ENCODE measurements at regions not wholly inside any gene's neighbourhood (a gene's known extent, or its start where the extent isn't known, plus 50 kb on each side); places are given as distances from the start of the nearest gene placed in this dataset.

DNA sequence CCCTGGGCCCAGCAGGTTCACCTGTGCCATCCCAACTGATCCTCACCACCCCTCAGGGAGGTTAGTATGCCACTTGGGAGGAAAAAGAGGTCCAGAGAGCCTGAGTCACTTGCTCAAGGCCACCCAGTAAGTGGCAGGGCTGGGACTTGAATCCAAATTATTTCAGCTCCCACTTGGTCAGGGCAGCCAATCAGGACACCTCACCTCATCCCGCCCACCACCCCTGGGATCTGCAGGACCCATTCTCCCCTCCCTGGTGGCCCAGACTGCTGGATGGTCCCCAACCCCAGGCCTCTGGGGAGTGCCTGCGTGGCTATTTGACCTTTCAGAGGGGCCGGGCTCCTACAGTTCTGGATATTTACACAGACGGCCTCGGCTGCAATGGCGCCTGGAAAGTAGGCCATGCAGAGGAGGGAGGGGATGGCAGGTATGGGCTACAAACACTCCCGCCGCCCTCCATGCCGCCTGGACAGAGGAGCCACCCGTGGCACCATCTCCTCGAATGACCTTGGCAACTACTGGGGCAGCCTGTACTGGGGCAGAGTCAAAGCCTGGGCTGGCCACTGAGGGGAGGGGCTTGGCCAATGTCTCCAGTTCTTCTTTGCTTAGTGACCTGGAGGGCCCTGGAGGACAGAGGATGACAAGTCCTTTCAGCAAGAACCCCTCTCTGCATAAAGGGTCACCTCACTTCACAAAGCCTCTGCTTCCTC, 153.6 kb upstream of the LINGO1 start:
- no peak for DNase-seq

DNA sequence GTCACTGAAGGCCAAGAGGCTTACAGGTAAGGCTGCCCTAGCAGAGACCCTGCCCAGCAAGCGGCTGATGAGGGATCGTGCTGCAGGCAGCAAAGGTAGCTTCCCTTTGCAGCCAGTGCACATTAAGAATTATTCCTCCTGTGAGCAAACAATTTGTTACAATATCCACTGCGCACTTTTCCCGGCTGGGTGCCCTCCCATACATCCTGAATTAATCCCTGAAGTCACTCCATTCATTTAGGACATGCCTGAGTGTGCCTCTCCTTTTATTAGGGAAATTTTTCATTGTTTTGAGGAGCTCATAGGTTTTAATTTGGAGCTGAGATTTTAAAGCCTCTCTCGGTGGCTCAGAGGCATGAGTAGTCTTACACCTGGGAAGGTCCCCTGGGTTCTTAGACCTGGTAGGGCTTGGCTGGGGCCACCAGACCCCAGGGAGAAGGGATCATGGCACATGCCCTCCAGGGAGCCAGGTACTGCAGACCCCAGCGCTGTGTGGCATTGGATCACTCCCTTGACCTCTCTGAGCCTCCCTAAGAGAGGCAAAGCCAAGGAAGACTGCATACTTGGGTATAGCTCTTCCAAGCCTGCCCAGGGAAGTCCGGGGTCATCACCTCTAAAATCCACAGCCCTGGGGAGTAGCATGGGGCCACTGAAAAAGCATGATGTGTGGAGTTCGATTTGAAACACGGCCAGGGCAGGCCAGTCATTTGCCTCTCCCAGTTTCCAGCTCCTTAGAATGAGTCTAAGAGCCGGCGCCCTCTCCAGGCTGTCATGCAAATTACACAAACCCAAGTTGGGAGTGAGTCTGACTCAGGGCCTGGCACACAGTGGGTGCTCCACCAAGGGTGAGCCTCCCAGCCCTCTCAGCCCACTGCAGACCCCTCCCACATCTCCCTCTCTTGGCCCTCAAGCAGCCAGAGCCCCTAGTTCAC, 151.9 kb upstream of the LINGO1 start:
- peak; percentile 11 for DNase-seq

DNA sequence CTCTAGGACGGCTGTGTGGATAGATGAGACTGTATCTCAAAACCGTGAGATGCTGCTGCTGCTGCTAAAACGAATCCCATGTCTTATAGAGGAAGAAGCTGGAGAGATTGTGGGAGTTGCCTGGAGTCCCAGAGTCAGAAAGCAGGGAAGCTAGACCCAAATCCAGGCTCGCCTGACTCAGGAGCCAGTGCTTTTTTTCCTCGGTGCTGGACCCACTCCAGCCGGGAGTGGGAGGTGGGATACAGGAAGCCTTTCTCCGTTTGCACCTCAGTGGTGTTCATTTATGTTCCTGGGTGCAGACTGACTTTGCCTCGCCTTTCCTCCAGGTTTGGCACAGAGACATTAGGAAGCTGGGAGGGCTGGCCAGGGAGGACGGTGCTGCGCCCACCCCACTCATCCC, 150.9 kb upstream of the LINGO1 start:
- no peak for DNase-seq

DNA sequence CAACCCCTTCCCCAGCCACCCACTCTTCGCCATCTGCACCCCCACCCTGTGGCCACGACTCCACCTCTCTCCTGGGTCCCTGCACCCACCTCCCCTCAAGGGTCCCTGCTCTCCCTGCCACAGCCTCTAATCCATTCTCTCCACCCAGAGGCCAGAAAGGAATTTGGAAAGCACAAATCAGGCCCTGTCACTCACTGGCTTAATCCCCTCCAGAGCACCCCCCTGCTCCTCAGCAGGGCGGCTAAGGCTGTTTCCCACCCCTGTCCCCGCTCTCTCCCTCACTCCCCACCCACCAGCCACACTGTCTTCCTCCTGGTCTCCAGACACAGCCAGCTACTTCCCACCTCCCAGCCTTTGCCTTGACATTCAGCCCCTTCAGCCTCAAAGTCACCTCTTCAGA, 150.0 kb upstream of the LINGO1 start:
- DNase-seq: no peak

DNA sequence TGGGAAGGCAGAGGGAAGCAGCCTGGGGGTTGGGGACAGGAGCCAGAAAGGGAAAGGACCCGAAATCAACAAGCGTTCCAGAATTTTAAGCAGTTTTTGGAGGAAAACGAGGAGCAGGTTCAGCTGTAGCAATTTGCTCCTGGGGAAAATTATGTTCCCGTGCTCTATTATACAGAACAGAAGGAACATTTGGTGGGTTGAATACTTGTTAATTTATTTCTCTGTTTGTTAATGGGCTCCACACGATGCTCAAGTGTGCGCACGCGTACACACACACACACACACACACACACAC, 149.2 kb upstream of the LINGO1 start:
- DNase-seq: no peak

DNA sequence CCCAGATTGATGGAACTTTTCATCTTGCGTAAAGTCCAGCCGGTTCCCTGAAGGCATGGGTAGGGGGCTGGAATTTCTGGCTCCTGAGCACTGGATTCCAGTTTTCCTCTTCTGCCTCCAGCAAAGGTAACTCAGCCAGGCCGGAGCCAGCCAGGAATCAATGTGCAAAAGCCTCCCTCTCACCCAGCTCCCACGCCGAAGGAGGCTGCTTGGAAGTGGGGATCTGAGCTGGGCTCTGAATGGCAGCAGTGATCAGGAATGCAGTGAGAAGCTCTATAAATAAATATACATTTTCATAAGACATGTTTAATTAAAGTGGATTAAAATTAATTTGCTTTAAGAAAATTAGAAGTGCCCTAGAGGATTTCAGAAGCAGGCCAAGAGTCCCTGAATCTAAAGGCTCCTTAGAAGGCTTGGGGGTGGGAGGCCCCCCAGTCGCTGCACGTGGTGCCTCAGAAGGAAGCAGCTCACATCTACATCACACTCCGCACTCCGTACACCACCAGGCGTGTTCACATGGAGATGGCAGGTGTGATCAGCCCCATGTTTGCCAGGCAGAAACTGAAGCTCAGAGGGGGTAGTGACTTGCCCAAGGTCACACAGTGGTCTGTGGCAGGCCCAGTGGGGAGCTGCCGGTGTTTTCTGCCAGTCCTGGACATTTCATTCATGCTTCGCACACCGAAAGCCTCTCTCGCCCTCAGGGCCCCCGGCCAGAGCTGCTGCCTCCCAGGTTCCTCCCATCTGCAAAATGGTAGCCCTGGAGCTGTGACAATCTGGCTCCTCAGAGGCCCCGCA, 148.6 kb upstream of the LINGO1 start:
- no peak for DNase-seq

DNA sequence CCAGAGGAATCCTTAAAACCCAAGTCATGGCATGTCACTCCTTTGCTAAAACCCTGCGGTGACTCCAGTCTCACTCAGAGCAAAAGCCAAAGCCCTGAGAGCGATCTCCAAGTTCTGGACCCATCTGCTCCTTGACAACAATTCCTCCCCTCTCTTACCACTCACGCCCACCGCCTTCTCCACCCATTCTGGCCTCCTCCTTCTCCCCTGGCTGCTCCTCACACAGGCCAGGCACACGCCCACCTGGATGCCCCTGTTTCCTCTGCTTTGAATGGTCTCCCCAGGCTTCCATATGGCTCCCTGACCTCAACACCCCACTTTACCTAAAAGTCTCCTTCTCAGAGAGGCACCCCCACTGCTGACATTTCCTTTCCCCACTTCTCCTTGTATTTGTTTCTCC, 146.1 kb upstream of the LINGO1 start:
- no peak for DNase-seq

DNA sequence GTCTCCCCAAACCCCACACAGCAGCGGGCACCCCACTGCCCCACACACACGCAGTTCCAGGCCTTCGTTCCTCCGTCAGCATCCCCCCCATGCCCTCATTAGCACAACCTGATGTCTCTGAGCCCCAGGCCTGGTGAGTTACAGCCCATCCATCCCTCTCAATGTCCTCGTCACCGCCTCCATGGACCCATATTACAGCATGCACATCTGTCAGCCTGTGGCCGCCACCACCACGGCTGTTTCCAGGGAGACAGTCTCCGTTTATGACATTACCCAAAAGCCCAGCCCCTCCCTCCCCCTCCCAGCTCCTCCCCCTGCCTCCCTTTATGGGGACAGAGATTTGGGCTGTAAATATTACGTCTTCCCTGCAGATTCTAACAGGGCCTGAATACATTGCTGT, 143.1 kb upstream of the LINGO1 start:
- DNase-seq: no peak

DNA sequence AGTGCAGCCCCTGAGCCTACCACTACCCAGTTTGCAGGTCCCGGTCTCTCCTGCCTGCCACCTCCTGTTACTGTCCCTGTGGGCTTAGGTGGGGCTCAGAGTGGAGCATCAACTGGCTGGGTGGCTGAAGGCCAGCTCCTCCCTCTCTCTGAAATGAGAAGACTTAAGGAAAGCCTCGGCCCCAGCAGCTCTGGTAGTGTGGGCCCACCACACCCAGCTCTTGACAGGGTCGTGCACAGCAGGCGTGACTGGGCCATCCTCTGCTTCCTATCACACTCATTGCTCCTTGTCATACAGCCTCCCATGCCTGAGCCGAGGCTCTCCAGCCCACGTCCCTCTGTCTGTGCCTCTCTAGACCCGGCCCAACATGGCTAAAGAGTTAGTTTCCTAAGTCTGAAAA, 142.7 kb upstream of the LINGO1 start:
- DNase-seq: no peak

DNA sequence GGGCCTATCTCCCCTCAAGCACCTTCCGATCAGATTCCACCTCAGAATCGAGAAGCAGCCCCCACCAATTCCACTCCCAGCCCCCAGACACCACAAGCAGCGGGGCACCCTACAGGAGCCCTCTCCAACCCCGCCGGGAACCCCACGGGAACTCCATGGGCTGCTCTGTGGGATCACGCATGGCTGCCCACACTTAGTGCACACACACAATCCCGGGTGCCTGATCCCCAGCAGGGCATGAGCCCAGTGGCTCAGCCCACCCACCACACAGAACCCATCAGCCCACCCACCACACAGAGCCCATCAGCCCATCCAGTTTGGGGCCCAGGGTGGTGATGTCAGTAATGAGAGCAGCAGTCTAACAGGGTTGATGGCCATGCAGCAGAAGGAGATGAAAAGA, 141.6 kb upstream of the LINGO1 start:
- DNase-seq: no peak

DNA sequence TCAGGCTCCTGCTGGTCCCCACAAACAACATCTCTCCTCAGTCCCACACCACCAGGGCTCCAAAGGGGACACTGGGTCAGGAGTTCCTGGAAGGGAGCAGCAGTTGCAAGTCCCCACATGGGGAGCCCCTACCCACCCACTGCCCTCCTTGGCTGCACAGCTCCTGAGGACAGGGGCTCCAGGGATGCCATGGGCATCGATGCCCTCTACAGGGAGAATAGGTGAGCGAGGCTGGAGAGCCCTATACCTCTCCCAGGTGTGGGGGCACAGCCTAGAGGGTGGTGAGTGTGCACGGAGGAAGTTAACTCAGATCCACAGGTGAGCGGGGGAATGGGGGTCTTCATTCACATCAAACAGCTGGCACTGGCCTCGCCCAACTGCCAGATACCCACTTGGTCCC, 141.2 kb upstream of the LINGO1 start:
- DNase-seq: no peak

DNA sequence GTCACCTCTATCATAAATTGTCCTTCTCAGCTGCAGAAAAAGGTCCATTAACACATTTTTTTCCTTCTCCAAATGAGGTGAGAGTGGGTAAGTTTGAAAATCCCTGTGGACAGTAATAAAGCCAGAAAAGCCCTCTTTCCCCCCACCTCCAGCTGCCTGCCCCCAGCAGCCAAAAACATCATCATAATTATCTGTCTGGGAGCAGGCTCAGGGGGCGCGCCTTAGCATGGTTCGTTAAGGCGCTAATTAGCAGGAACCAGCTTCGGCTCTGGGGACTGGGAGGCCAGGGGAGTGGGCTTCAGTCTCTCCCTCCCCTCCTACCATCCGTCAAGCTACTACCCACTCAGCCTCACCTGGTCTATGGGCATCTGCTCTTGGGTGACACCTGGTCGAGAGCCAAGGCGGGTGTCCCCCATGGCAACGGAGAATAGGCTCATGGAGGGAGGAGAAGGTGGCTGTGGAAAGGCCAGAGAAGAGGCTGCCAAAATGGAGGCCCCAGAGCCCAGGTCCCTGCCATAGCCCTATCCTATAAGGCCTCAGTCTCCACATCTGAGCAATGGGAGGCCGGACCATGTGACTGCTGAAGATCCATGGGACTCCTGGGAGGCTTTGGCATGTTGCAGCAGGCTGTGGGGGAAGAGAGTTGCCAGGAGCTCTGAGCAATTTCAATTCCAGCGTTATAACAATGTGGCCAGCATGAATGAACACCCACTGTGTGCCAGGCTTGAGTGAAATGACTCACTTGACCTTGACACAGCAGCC, 140.1 kb upstream of the LINGO1 start:
- no peak for DNase-seq

DNA sequence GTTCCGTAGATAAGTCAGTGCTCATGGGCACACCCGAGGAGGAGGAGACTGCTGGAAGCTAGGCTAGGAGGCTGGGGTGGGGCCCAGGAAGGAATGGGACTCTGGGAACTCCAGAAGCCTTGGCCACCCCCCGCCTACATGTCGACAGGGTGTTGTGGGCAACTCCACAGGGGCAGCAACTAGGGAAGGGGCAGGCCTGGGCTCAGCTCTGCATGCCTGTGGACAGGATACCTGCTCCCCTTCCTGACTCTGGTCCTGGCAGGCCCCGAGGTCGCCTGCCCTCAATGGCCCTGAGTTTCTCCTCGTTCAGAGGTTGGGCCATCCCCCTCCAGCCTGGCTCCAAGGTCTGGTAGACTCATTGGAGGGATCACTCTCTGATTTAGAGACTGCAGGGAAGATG, 138.9 kb upstream of the LINGO1 start:
- DNase-seq: no peak

DNA sequence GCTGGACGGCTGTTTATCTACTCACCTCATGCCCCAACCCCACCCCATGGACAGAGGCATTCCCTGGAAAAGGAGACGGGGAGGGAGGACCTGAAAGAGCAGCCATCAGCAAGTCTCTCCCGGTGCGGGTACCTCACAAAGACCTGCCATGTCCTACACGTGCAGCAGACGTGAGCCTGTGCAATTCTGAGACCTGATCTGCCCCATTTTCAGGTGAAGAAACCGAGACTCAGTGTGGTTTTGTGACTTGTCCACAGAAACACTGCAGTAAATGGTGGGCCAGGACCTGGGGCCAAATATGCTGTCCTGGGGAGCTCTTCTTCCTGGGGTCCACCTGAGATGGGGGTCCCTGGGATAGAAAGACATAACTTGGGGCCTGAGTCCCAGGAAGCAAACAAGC, 137.0 kb upstream of the LINGO1 start:
- no peak for DNase-seq

DNA sequence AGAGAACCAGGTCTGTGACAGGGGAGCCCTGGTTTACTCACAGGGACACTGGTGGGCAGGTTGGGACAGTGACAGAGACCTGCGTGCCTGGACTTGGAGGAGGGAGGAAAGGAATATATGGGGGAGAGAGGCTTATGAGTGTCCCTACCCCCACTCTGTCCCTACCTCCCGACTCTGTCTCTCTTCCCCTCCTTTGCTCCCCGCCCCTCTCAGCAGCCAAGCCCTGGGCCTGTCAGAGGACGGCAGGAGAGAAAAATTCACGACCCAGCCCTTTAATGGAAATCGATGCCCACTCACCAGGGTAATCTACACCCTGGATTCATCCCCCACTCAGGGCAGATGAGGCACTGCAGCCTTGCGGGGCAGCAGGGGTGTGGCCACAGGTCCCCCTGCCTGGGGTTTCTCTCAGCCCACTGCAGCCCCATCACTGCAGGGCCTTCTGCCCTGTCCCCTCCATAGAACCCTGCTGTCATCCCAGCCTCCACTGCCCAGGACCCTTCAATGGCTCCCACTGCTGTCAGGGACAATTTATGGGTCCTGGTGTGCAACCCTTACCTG, 135.9 kb upstream of the LINGO1 start:
- no peak for DNase-seq

DNA sequence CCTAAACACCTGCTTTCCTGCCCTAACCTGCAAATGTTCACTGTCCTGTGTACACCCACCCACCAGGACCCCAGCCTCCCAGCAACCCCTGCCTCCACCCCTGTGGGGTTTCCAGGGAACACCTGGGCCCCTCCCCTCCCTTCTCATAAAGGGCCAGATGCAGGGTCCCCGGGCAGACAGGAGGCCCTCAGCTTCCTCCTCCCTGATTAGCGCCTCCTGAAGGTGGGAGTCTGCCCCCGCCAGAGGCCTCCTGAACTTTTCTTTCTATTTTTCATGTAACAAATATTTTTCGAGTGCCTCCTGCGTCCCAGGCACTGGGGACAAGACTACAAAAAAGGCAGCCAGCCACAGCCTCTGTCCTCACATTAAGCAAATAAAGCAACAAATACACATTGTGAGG, 135.4 kb upstream of the LINGO1 start:
- no peak for DNase-seq

DNA sequence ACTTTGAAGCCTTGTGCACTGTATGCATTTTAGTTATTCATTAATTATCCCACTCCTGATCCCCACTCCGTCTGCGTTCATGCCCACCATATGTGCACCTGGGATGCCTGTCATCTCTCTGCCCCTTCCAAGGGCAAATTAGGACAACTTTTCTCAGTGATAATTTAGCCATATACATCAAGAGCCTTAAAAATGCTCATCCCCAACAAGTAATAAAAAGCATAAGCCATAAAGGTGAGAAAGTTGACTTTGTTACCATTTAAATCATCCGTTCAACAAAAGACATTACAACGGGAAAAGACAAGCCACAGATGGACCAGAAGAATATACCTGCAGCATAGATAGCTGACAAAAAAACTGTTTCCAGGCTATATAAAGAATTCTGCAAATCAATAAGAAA, 131.4 kb upstream of the LINGO1 start:
- no peak for DNase-seq

DNA sequence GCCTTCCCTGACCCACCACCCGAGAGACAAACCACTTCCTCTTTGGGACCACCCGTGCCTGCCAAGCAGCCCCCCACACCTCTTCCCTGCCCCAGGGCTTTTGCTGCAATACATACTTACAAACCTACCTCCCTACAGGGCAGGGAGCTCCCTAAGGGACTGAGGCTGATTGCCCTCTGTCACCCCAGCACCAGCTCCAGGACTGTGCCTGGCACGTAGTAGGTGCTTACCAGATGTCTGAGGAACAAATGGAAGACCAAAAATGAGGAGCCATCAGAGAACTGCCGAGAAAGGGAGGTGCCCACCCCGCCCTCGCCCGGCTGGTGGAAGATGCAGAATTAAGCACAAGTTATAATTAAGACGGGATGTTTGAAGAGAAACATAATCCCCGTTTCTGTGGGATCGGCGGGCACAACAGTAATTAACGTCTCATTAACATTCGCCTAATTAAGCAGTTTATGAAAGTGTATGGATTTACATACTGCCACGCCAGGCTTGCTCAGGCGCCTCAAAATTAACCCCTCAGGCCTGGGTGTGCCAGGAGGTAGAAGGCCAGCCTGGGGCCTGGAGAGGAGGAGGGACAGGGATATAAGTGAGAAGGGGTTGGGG, 130.1 kb upstream of the LINGO1 start:
- DNase-seq: no peak

DNA sequence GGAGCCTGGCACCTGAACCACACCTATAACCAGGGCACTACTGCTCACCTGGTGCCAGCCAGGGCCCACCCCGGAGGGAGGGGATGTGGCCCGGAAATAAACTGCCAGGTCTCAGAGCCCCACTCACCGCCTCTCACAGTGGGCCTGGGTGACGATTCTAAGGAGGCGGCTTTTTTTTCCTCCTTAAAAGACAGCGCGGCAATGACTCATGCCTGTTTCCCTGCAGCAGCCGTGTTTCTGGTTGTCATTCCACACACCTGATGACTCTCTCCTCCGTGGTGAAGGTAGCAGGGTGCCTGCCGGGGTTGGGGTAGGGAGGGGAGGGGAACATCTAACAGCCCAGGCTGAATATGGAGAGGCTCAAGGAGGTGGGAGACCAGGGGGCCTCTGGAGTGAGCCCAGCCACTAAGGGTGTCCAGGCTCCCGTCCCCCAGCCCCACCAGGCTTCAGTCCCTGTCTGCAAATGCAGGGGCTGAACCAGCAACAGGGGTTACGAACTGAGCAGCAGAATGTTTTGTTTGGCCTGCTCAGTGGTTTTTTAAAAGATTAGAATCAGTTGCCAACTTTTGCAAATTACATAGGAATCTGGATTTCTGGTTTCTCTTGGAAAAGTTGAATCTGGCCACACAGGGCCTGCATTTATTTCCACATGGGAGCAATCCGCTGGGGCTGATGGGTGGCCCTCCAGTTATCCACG, 127.3 kb upstream of the LINGO1 start:
- DNase-seq: no peak

DNA sequence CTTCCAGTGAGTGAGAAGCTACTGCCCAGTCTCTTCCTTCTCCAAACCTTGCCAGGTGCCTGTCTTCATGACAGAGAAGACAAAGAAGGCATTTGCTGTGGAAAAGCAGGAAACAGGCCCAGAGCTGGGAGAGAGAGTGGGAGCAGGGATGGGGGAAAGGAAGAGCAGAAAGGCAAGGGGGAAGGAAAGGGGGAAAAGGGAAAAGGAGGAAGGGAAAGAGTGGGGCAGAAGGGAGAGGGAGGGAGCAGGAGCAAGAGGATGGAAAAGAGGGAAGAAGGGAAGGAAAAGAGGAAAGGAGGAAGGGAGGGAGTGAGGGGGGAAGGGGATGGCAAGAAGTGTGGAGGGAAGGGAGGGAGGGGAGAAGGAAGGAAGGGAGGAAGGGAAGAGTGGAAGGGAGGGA, 121.2 kb upstream of the LINGO1 start:
- DNase-seq: no peak

DNA sequence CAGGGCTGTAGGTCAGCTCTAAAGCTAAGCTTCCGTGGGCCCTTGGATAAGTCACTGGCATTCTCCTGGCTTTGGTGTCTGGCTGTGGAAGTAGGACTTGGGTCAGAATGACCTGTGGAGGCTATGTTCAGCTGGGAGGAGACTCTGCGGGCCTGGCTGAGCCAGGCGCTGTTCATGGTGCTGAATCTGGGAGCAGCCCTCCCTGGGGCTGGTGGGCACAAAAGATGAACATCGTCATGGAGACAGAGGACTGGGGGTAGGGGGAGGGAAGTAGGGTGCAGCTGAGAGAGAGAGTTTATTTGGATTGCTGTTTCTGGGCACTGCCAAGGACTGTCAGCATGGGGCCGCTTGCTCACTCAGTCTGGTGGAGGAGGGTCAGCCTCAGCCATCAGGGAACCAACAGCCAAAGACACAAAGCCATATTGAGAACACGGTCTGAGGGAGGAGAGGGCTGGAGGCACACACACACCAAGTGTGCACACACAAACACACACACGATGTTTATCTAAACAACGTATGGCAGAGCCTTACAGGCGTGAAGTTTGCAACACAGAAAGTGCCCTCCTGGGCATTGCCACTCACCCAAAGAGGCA, 120.7 kb upstream of the LINGO1 start:
- peak; percentile 44 for DNase-seq
